Esophagus (tissue), 2 donors: ENCODE measurements at regions not wholly inside any gene's neighbourhood (a gene's known extent, or its start where the extent isn't known, plus 50 kb on each side); places are given as distances from the start of the nearest gene placed in this dataset.
"Not testable (repeated sequence)": the region's sequence is repeated elsewhere in the genome, so short reads cannot be mapped to it uniquely, and the experiment has no call there.

Experiments
- H3K27ac ChIP-seq, 2 donors: one replicate each; pipeline ENCODE4 v1.5.1; 2013; ENCODE audit warnings: low read depth in 2 of 2, mild to moderate bottlenecking in 2 of 2, inconsistent platforms in 1 of 2, low read length in 1 of 2, moderate library complexity in 1 of 2
- H3K27me3 ChIP-seq, 2 donors: one replicate each; pipeline ENCODE4 v1.6.1; 2013; ENCODE audit warnings: low read length in 2 of 2, control low read depth in 1 of 2, mild to moderate bottlenecking in 1 of 2; ENCODE audit not compliant: insufficient read depth in 2 of 2, control insufficient read depth in 1 of 2
- H3K36me3 ChIP-seq, 2 donors: one replicate each; pipeline ENCODE4 v1.6.1; 2013; ENCODE audit warnings: low read length in 1 of 2; ENCODE audit not compliant: control insufficient read depth in 2 of 2, insufficient read depth in 2 of 2
- H3K4me1 ChIP-seq, 2 donors: one replicate each; pipeline ENCODE4 v1.6.1; 2013; ENCODE audit warnings: low read length in 1 of 2; ENCODE audit not compliant: control insufficient read depth in 2 of 2, insufficient read depth in 2 of 2
- H3K4me3 ChIP-seq, 2 donors: one replicate each; pipeline ENCODE4 v1.5.1; 2013; ENCODE audit warnings: low read length in 2 of 2, mild to moderate bottlenecking in 2 of 2, low read depth in 1 of 2, moderate library complexity in 1 of 2
- H3K9me3 ChIP-seq, 2 donors: one replicate each; pipeline ENCODE4 v1.6.1; 2013; ENCODE audit warnings: mild to moderate bottlenecking in 2 of 2, low read depth in 1 of 2, low read length in 1 of 2, moderate library complexity in 1 of 2; ENCODE audit not compliant: control insufficient read depth in 2 of 2, insufficient read depth in 1 of 2
- WGBS, 2 donors: extraction: QIAGEN DNeasy Blood & Tissue Kit; methylation state at CpG; one replicate each; pipeline ENCODE4 v1.1.7; 2013; 5-methylcytosine and 5-hydroxymethylcytosine counted together
- donor health status: healthy with polysubstance abuse.
- donor health status: Bipolar disorder and iron deficiency.

DNA sequence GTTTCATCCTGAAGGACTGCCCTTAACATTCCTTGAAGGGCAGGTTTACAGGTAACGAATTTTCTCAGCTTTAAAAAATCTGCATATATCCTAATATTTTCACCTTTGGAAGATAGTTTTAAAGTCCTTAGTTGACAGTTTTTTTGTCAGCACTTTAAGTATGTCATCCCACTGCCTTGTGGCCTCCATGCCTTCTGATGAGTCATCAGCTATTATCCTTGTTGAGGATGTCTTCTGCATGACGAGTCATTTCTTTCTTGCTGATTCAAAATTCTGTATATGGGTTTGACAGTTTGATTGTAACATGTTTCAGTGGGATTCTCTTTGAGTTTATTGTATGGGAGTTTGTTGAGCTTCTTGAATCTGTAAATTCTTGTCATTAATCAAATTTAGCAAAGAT is 500.6 kb downstream of the DISC1 start:
- peaks cover 0 to 2% of the 10 kb centered on the region in 2 donors for H3K9me3 ChIP-seq
- no peak overlapping the region for H3K27ac ChIP-seq
- WGBS, 2 donors = 60 to 75% methylated on average over 2 of the region's 2 CpGs
- H3K4me1 ChIP-seq = no peaks in the 10 kb centered on the region
- no peak overlapping the region for H3K4me3 ChIP-seq
- no peaks in the 10 kb centered on the region for H3K27me3 ChIP-seq
- no peaks in the 10 kb centered on the region for H3K36me3 ChIP-seq

DNA sequence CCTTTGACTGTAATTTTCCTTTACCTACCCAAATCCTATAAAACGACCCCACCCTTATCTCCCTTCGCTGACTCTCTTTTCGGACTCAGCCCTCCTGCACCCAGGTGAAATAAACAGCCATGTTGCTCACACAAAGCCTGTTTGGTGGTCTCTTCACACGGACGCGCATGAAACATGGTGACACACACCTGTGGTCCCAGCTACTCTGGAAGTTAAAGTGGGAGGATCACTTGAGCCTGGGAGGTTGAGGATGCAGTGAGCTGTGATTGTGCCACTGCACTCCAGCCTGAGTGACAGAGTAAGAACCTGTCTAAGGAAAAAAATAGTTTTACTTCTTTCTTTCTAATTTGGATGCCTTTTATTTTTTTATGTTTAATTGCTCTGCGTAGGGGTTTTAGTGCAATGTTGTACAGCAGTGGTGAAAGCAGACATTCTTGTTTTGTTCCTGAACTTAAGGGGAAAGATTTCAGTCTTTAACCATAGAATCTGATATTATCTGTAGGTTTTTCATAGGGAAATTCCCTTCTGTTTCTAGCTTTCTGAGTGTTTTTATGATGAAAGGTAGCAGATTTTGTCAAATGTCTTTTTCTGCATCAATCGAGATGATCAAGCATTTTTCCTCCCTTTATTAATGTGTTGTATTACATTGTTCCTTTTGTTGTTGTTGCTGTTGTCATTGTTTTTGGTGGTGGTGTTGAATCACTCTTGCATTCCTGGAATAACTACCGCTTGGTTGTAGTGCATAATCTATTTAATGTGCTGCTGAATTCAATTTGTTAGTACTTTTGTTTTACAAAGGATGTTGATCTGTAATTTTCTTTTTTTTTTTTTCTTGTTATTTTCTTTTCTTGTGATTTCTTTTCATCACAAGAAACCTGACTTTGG is 497.4 kb downstream of the DISC1 start:
- no peaks in the 10 kb centered on the region for H3K9me3 ChIP-seq
- H3K27ac ChIP-seq = no peak overlapping the region
- no peaks in the 10 kb centered on the region for H3K27me3 ChIP-seq
- H3K4me3 ChIP-seq = no peak overlapping the region
- H3K36me3 ChIP-seq = no peaks in the 10 kb centered on the region
- WGBS, 2 donors = 73 to 80% methylated on average over 9 of the region's 9 CpGs
- no peaks in the 10 kb centered on the region for H3K4me1 ChIP-seq

- not testable (repeated sequence) for H3K4me3 ChIP-seq, H3K9me3 ChIP-seq, H3K4me1 ChIP-seq, H3K27ac ChIP-seq, H3K27me3 ChIP-seq, H3K36me3 ChIP-seq
- 83 to 87% methylated on average over 4 of the region's 4 CpGs for WGBS, 2 donors
Measured at GRCh38 chr1:232117903-232118302, 491.3 kb downstream of the DISC1 start.

- no peaks in the 10 kb centered on the region for H3K4me1 ChIP-seq
- H3K27ac ChIP-seq = no peak overlapping the region
Measured at GRCh38 chr1:232114985-232115384, 488.4 kb downstream of the DISC1 start.

DNA sequence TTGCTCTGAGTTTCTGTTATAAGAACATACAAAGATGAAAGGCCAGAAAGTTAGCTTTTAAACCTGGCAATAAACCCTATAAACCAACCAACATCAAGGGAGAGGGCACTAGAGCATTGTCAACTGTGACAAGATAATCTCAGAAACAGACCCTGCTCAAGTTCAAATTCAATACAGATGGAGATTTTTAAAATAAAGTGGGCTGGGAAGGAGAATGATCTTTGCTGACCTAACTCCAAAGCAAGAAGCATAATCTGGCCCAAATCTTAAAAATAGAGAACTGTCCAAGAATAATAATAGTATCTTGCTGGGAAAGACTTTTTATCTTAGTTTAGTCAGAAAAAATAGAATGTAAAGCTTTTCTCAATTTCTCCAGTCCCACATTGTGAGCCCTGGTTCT is 485.5 kb downstream of the DISC1 start:
- Histone ChIP-seq H3K4me1 (no peaks in the 10 kb centered on the region), H3K4me3 (no peak overlapping the region), H3K9me3 (no peaks in the 10 kb centered on the region)

More at GRCh38 chr1:232114985-232115384, 488.4 kb downstream of the DISC1 start:
- Histone ChIP-seq H3K9me3 (no peaks in the 10 kb centered on the region), H3K4me3 (no peak overlapping the region), H3K36me3 (no peaks in the 10 kb centered on the region), H3K27me3 (no peaks in the 10 kb centered on the region)

DNA sequence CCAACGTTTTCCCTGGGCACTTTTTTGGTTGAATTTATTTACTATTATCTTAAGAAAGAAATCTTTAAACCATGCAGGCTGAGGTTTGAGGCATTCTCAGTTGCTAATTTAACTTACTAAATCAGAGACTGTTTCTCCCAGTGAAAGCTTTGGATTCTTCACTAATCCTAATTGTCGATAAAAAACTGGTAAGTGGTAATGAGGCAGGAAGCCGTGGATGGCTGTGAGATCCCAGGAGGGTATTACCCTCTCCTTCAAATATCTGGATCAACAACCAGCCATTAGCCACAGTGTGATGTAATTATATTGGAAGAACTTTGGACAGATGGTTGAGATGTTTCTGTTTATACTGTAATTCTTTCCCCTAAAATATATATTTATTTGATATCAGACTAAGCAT is 485.0 kb downstream of the DISC1 start:
- Histone ChIP-seq H3K9me3 (no peaks in the 10 kb centered on the region), H3K27me3 (no peaks in the 10 kb centered on the region)
- WGBS, 2 donors = 36 to 37% methylated on average over 3 of the region's 3 CpGs

More for the DNA sequence above, 485.5 kb downstream of the DISC1 start:
- Histone ChIP-seq H3K36me3 (no peaks in the 10 kb centered on the region), H3K27ac (no peak overlapping the region), H3K27me3 (no peaks in the 10 kb centered on the region)

GRCh38 chr1:232110281-232111090 is 483.9 kb downstream of the DISC1 start:
- Histone ChIP-seq H3K9me3 (no peaks in the 10 kb centered on the region), H3K36me3 (no peaks in the 10 kb centered on the region), H3K4me3 (no peak overlapping the region), H3K4me1 (peaks cover 0 to 2% of the 10 kb centered on the region in 2 donors), H3K27me3 (no peaks in the 10 kb centered on the region), H3K27ac (no peak overlapping the region)
- 71 to 75% methylated on average over 14 of the region's 14 CpGs for WGBS, 2 donors

More for the DNA sequence above, 485.0 kb downstream of the DISC1 start:
- no peaks in the 10 kb centered on the region for H3K36me3 ChIP-seq
- H3K4me3 ChIP-seq = no peak overlapping the region
- no peak overlapping the region for H3K27ac ChIP-seq
- H3K4me1 ChIP-seq = no peaks in the 10 kb centered on the region

DNA sequence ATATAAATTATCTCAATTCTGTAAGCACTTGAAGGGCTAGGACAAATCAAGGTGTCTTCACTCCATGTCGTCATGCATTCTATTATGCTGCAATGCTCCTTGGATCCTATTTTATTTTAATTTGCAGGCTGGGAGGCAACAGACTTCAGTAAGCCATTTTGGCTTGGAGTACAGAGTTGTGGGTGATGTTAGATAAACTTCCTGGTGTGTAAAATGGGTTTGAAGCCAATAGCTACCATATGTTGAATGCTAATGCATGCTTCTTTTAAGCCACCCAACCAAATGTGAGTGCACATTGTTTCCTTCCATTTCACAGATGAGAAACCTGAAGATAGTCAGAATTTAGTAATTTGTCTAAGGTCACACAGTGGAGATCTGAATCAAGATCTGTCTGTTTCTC is 482.8 kb downstream of the DISC1 start:
- Histone ChIP-seq H3K9me3 (no peaks in the 10 kb centered on the region), H3K27me3 (no peaks in the 10 kb centered on the region), H3K36me3 (no peaks in the 10 kb centered on the region), H3K4me1 (peaks cover 0 to 2% of the 10 kb centered on the region in 2 donors), H3K4me3 (no peak overlapping the region), H3K27ac (no peak overlapping the region)
- WGBS, 2 donors = 79 to 88% methylated on average over 1 of the region's 1 CpG

DNA sequence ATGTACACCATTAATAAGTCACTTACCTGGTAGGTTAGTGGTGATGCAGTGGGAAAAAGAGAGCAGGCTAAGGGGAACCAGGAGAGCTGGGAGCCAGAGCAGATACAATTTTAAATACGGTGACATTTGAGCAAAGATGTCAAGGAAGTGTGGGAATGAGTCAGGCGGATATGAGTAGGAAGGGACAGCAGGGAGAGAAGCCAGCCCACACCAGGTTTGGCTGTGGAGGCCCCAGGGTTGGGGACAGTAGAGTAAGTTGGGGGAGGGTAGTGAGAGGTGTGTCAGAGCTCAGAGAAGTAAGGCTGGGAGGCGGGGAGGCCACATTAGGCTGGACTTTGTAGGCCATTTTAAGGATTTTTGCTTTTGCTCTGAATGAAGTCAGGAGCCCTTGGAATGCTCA is 482.0 kb downstream of the DISC1 start:
- Histone ChIP-seq H3K27me3 (no peaks in the 10 kb centered on the region), H3K4me1 (peaks cover 0 to 2% of the 10 kb centered on the region in 2 donors), H3K9me3 (no peaks in the 10 kb centered on the region), H3K4me3 (no peak overlapping the region), H3K27ac (no peak overlapping the region), H3K36me3 (no peaks in the 10 kb centered on the region)
- 80 to 89% methylated on average over 3 of the region's 3 CpGs for WGBS, 2 donors
